Fibroblast of upper back skin (primary cell): ENCODE measurements at regions not wholly inside any gene's neighbourhood (a gene's known extent, or its start where the extent isn't known, plus 50 kb on each side); places are given as distances from the start of the nearest gene placed in this dataset.
"Not testable (repeated sequence)": the region's sequence is repeated elsewhere in the genome, so short reads cannot be mapped to it uniquely, and the experiment has no call there.

Experiments used
- DNase-seq: peaks from one replicate; pipeline ENCODE4 v3.0.0-alpha.2; 2013

GRCh38 chr20:33908336-33908735 lies 85.4 kb upstream of the RALY start:
- DNase-seq: peak; percentile 47

DNA sequence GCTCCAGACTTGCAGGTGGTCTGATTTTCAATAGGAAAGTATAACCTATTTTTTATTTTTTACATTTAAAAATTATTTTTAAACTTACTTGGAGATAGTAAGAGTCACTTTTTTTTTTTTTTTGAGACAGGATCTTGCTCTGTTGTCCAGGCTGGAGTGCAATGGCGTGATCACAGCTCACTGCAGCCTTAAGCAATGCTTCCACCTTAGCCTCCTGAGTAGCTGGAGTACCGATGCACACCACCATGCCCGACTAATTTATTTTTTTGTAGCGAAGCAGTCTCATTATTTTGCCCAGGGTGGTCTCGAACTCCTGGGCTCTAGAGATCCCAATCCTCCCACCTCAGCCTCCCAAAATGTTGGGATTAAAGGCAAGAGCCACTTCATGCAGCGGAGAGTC lies 84.8 kb upstream of the RALY start:
- DNase-seq: no peak

- peak; percentile 96 for DNase-seq
Observed at GRCh38 chr20:33909331-33909921, 84.3 kb upstream of the RALY start.

GRCh38 chr20:33910056-33910455 lies 83.7 kb upstream of the RALY start:
- DNase-seq: peak; percentile 38

DNA sequence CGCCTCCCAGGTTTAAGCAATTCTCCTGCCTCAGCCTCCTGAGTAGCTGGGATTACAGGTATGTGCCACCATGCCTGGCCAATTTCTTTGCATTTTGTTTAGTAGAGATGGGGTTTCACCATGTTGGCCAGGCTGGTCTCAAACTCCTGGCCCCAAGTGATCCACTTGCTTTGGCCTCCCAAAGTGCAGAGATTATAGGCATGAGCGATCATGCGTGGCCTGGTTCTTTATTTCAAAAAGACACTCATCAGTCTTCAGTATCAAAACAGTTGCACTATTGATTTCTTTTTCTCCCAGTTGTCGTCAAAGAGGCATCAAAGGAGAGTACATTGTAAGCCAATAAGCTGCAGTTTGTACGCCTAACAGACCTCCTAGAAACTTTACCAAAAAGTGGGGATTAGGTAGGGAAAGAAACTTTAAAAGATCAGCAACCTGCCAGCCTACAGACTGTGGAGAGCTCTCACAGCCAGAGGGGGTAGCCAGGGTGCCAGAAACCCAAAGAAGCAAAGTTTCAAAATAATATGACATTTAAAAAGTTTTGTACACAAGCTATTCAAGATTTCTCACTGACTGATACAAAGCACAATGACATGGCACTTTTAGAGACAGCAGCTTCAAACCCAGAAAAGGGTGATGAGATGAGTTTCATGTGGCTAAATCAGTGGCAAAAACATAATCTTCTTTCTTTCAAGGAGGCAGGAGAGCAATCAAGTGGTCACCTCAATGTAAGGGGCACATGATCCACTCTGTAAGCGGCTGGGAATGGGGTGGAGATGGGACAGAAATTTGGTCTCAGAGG lies 83.0 kb upstream of the RALY start:
- no peak for DNase-seq

GRCh38 chr20:33914919-33915318 lies 78.8 kb upstream of the RALY start:
- peak; percentile 73 for DNase-seq

DNA sequence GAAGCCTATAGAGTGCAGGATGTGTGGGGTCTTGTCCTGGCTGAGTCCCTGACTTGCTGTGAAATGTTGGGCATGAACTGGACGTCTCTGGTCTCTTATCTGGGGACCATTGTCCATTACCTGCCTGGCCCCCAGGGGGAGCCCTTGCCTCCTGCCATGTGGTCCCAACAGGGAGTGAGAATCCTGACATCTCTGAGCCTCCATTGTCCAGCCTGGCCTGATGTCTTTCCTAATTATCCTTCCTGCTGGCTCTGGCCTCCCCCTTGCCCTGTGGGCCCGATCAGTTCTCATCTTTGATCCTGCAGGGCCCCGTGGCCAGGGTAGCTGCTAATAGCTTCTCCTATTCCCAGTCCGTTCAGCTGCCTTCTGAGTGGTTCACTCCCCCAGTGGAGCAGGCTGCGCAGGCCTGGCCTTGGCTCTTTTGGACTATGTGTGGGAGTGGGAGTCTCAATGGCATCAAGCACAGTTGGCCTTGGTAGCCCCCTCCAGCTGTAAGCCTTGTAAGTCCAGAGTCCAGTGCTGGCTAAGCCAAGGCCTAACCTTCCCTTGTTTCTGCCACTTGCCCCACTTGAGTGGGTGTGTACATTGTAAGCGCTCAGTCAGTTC lies 77.9 kb upstream of the RALY start:
- no peak for DNase-seq

DNA sequence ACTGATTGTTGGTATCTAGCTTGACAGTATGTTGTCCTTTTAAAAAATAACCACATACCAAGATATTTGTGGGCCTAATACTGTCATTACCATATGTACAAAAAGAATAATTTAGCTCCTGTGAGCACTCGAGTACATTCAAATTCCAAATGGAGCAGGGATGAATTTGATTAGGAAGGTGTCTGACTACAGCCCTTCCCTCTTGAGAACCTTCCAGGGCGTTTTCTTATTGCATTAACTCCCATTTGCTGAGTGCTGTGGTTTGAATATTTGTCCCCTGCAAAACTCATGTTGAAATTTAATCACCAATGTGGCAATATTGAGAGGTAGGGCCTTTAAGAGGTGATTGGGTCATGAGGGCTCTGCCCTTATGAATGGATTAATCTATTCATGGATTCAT lies 76.9 kb upstream of the RALY start:
- no peak for DNase-seq

GRCh38 chr20:33917831-33918525 lies 75.7 kb upstream of the RALY start:
- DNase-seq: no peak

GRCh38 chr20:33918662-33919061 lies 75.0 kb upstream of the RALY start:
- no peak for DNase-seq

DNA sequence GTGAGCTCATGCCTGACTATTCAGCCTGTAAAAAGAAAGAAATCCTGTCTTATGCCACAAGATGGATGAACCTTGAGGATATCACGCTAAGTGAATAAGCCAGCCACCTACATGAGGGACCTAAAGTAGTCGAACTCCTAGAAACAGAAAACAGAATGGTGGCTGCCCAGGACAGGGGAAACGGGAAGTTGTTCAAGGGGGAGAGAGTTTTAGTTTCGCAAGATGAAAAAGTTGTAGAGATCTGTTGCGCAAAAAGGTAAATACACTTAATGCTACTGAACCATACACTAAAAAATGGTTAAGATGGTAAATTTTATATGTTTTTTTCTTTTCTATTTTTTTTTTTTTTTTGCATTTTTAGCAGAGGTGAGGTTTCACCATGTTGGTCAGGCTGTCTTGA lies 74.1 kb upstream of the RALY start:
- no peak for DNase-seq

GRCh38 chr20:33922224-33922623 lies 71.5 kb upstream of the RALY start:
- no peak for DNase-seq

- no peak for DNase-seq
Observed at GRCh38 chr20:33923740-33924139, 70.0 kb upstream of the RALY start.

- DNase-seq: peak; percentile 80
Observed at GRCh38 chr20:33925867-33926266, 67.8 kb upstream of the RALY start.

DNA sequence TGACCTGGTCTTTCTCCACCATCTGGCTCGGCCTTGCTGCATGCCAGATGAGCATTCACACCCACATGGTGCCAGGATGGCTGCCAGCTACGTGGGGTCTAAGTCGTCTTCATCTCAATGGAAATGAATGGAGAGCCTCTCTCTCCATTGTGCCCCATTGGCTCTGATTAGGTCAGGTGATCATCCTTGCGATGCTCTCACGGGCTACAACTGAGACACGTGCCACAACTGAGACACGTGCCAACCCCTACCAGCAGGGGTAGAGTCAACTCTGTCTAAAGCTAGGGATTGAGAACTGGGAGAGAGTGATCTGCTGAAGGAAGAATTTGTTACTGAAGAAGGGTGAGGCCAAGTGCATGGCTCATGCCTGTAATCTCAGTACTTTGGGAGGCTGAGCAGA lies 67.3 kb upstream of the RALY start:
- DNase-seq: no peak

- DNase-seq: no peak
Observed at GRCh38 chr20:33927724-33928123, 66.0 kb upstream of the RALY start.

GRCh38 chr20:33929917-33930316 lies 63.8 kb upstream of the RALY start:
- no peak for DNase-seq

DNA sequence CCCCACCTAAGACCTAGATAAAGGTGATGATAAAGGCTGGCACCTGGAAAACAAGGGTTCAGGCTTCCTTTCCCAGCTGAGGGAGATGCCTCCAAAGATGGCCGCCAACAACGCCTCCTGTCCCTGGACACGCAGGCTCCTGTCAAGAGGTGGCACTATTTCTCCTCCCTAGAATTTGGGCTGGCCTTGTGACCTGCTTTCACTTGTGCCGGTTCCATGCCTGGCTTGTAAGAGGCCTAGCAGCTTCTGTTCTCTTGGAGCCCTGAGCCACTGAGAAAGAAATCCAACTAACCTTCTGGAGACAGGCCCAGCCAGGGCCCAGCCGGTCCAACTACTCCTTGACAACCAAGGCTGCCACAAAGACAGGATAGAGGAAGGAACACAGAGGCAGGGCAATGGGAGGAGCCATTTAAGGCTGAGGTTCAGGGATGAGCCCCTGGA lies 60.2 kb upstream of the RALY start:
- DNase-seq: peak; percentile 62

GRCh38 chr20:33936656-33937055 lies 57.1 kb upstream of the RALY start:
- DNase-seq: no peak

GRCh38 chr20:33939031-33939430 lies 54.7 kb upstream of the RALY start:
- not testable (repeated sequence) for DNase-seq

- DNase-seq: no peak
Observed at GRCh38 chr20:33940666-33941065, 53.0 kb upstream of the RALY start.
